ENCODE measurements at regions not wholly inside any gene's neighbourhood (a gene's known extent, or its start where the extent isn't known, plus 50 kb on each side); places are given as distances from the start of the nearest gene placed in this dataset.
"Not testable (repeated sequence)": the region's sequence is repeated elsewhere in the genome, so short reads cannot be mapped to it uniquely, and the experiment has no call there.

DNA sequence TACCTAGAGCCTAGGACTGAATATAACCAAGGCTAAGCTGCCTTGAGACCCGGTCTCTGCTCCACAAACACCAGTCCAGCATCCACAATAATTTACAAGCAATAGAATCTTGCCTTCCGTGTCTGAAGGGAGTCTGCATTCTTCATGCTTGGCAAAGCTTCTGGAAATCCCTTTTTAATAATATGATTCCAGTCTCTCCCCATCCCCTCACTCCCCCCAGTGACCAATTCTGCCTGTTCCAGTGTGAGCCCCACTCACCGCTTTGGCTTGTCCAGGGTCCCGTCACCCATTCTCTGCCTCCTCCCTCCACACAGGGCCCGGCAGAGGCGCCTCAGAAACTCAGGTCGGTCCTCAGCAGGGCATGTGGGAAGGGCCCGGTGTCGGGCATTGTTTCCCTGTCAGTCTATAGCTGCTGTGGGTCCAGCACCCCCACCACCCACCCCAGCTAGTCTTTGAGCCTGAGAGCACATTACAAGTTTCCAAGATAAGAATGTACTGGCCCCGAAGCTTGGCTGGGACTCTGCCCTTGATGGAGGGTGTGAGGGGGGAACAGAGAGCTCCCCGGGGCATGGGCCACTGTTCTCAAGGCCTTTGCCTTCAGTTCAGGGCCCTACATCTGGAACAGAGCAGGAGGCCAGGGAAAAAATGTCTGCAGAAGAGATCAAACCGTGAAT is 129.7 kb upstream of the MYCN start:
- no peak overlapping the region for H3K4me3 ChIP-seq (ENCODE audit: low read depth, low read length)
- no peak for DNase-seq (ENCODE audit: low read depth)

DNA sequence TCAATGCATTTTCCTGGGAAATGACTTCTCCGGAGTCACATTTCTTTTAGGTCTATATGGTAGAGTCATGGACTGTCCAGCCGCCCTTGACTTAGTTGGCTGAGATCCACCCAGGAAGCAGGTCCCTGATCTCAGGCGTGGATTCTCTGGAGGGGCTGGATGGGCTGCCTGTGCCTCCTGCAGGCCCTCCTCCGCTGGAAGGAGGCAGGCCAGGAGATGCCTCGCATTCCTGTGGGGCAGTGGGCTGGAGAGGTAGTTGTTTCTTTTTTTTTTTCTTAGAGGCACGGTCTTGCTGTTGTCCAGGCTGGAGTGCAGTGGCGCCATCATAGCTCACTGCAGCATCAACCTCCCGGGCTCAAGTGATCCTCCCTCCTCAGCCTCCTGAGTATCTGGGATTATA is 129.0 kb upstream of the MYCN start:
- no peak for DNase-seq (ENCODE audit: low read depth)
- no peak overlapping the region for H3K4me3 ChIP-seq (ENCODE audit: low read depth, low read length)

DNA sequence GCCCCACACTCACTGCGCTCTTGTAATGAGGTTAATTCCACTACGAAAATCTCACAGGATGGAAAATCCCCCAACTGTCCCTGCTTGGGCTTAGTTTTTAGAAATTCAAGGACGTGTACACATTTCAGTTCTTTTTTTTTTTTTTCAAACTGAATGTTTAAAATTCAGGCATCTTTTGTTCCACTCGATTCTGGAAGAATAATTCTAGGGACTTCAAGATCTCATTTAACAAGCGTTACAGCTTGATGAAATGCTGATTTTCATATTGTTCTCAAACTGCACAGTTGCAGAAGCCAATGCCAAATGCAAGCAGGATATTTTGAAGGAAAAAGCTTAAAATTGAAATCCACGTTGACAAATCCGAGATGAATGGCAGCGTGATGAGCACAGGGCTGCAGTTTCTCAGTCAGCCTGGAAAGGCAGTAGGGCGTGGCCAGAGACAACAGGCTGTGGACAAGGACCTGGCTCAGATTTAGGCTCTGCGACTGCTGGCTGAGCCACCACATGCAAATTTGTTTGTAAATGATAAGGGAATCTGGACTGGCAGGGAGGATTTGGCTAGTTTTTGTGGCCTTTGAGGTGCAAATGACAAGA is 128.1 kb upstream of the MYCN start:
- H3K4me3 ChIP-seq (ENCODE audit: low read depth, low read length), result no peak overlapping the region
- DNase-seq (ENCODE audit: low read depth), result no peak

DNA sequence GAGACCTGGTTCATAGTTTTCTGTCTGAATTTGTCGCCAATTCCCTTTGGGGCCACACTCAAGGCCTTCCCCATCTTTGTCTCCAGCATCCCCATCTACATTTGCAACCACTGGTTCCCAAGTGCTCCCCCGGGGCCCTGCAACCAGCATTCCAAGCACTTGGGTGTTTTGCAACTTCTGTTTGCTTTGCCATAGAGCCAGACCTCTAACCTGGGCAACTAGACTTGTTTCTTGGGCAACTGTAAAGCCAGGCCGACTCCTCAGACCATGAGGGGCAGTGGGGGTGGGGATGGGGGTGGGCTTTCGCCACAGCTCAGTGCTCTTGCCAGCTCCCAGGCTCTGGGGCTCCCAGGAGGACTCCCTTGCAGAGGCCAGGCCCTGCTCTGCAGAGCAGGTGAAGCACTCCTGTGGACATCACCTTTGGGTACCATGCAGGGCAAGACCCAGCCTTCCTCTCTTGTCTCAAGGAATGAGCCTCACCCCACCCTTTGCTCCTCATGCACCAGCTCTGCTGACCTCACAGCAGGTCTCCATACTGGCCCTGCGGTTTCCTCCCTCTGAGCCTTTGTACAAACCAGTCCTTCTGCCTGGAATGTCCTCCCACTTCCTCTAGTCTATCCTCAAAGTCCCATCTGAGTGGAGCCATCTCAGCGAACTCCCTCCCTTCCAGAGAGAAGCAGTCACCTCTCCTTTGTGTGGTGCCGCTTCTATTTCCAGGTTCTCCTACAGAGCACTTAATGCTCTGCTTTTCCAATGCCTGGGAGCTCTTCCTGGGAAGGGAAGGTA is 126.7 kb upstream of the MYCN start:
- H3K4me3 ChIP-seq (ENCODE audit: low read depth, low read length), result no peak overlapping the region
- DNase-seq (ENCODE audit: low read depth), result no peak

DNA sequence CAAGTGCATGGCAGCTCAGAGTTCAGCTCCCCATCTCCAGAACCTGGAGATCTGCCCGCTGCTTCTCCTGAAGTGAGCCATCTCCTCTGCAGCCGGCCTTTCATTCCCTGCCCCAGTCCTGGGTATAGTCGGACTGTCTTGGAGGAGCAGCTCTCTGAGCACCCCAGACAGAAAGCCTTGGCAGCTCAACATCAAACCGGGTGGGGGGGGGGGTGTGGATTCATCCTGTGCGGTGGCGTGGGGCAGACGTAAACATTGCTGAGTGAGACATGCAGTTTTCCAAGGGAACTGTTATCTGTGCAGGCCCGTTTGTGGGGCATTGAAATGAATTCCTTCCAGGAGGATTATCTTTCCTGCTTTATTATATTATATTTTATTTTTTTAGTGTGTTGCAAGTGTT is 125.9 kb upstream of the MYCN start:
- no peak for DNase-seq (ENCODE audit: low read depth)
- no peak overlapping the region for H3K4me3 ChIP-seq (ENCODE audit: low read depth, low read length)

DNA sequence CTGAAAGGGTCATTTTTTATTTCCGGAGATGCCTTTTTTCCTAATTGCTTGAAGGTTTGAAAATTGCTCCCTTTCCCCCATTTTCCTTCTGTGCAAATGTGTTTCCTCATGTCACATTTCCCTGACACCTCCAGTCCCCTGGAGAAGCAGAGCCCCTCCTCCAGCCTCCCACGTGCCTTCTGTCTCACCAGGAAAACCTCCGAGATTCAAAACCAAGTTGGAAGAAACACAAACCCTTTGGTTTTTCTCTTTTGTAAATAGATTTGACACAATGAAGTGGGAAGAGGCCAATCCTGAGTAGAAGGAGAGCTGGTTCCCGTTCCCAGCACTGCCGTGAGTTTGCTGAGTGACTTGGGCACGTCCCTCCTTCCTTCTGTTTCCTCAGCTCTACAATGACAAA is 125.4 kb upstream of the MYCN start:
- DNase-seq (ENCODE audit: low read depth), result no peak
- H3K4me3 ChIP-seq (ENCODE audit: low read depth, low read length), result no peak overlapping the region

DNA sequence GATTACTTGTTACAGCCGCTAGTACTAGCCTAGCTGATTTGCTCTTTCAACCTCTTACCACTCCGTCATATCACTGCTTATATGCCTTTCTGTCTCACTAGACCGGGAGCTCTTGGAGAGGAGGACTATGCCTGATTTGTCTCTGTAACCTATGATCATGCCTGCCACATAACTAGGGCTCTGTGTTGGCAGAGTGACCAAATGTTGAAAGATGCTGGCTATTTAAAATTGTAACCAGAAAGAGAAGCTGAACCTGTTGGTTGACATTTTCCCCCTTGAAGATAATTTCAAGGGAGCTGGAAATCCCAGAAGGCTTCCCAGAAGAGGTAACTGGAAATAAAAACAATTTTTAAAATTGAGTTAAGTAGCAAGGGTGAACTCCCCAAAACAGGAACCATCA is 124.1 kb upstream of the MYCN start:
- no peak for DNase-seq (ENCODE audit: low read depth)
- H3K4me3 ChIP-seq (ENCODE audit: low read depth, low read length), result no peak overlapping the region

DNA sequence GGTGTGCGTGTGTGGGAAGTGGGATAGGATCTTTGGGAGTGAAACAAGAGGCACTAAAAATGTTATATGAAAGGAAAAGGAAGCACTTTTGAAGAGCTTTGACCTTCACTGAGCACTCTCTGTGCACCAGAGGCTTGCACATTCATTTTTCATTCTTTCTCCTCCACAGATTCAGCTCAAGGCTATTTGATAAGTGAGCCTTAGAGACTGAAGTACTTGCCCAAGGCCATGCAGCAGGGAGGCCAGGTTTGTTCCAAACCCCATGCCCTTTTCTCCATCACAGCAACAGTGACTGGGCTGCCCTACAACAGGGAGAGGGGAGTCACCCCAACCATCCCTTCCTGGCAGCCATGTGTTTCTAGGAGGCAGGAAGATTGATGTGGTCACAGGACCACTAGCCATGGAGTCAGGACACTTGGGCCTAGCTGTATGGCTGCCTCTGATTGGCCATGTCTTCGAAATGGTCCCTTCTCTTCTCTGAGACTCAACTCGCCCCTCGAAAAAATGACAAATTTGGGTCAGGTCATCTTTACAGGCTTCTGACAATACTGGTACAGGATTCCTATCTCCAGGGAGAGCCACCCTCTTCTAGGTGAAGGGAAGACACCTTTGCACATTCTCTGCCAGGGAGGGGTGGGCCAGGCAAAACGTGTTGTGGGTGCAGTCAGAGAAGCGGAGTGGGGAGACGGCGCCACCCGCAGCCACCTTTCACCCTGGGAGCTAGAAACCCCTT is 123.5 kb upstream of the MYCN start:
- no peak overlapping the region for H3K4me3 ChIP-seq (ENCODE audit: low read depth, low read length)
- DNase-seq (ENCODE audit: low read depth), result no peak

DNA sequence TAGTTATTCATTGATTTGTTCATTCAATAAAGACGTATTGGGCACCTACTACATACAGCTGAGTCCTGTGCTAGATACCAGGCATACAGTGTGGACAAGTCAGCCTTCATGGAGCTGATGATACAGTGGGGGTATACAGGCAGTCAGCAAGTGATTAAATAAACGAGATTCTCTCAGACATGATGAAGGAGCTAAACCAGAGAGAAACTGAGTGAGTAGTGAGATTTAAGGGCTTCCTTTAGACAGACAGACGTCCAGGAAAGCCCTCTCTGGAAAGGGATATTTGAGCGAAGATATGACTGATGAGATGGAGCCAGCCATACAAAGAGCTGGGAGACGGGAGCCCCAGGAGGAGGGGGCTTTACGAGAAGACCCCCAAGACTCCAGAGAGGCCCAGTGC is 122.6 kb upstream of the MYCN start:
- DNase-seq (ENCODE audit: low read depth), result no peak
- H3K4me3 ChIP-seq (ENCODE audit: low read depth, low read length), result no peak overlapping the region

DNA sequence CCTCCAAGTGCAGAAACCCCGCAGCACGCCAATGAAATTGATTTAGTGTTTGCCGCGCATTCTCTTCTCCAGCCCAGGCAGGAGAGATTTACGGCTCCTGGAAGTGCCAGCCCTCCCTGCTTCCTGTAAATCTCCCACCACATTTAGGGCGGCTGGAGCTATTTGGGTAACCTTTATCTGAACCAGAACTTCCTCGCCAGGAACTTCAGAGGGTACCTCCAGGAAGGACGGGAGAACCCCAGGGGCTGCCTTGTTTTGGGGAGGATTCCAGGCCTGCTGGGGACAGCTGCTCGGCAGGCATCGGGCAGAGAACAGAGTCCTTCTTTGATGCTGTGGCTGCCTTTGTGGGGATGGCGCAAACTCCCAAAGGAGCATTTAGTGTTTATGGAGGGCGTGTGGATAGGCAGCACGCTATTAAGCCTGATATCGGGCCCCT is 122.0 kb upstream of the MYCN start:
- H3K4me3 ChIP-seq (ENCODE audit: low read depth, low read length), result no peak overlapping the region

DNA sequence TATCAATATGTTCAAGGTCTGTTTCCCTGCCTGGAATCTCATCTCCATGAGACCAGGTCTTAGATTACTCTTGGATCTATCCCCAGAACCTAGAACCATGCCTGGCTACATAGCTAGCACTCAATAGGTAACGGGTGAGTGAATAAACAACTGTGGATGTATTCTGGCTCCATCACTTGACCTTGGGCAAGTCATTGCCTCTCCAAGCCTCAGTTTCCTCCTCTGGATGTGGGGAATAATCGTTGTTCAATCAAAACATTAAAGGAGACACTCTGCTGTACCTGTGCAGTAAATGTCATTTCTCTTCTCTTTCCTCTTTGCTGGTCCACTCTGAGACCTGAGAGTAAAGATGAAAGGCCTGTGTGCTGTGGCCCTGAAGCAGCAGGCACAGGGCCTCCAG is 121.5 kb upstream of the MYCN start:
- H3K4me3 ChIP-seq (ENCODE audit: low read depth, low read length), result no peak overlapping the region
- no peak for DNase-seq (ENCODE audit: low read depth)

More for the DNA sequence above, 122.0 kb upstream of the MYCN start:
- DNase-seq (ENCODE audit: low read depth), result no peak

DNA sequence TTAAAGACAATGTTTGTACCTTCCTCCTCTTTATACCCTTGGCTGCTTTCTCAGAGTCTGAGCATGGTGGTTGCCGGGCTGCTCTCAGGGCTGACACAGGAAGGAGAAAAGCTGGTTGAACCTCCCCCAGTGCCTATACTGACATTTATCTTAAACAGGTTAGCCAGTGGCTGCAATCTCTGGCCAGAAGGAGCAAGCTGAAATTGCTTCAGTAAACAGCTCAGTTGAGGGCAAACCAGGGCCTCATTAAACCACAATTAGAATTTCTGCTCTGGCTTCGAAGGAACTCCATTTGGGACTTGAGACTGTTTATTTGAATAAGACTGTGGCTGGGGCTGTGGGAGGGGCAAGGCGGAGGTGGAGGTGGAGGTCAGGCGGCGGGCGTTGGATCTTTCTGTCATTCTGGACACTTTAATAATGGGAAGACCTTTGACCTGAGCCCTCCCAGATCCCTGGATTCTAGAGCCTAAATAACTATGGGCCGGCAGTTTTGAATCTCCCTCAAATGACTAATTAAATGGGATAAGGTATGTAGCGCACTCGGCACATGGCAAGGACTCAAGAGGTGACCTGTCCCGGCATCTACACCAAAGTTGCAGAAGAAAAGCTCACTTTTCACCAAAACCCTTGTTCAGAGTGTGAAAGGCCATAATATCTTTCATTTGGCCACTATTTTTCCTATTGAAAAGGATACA is 120.6 kb upstream of the MYCN start:
- no peak for DNase-seq (ENCODE audit: low read depth)
- no peak overlapping the region for H3K4me3 ChIP-seq (ENCODE audit: low read depth, low read length)

DNA sequence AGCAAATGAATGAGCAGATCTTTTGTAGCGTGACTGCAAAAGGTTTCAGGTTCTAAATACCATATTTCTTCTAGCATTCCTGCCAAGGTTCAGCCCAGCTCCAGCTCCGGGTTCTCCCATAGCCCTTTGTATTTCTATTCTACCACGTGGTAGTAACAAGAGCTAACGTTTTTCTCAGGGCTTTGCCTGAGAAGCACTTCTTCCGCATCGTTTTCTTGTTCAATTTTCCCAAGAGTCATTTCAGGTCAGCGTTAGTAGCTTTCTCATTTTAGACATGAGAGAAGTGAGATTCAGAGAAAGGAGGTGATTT is 120.1 kb upstream of the MYCN start:
- DNase-seq (ENCODE audit: low read depth), result no peak
- no peak overlapping the region for H3K4me3 ChIP-seq (ENCODE audit: low read depth, low read length)

DNA sequence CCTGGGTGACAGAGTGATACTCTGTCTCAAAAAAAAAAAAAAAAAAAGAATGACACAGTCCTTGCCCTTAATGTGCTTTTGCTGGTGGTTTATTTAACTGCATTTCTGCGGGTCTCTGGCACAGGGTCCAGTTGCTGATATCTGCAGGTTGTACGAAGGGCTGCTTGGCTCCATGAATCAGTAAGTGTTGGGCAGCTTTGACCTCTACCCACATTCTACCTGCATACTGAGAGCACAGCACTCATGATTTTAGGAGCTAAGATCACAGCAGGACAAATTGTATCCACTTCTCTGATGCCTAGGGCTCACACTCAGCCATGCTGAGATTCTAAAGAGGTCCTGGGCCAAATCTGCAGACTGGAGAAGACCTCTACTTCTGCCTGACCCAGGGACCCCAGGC is 119.4 kb upstream of the MYCN start:
- no peak overlapping the region for H3K4me3 ChIP-seq (ENCODE audit: low read depth, low read length)
- no peak for DNase-seq (ENCODE audit: low read depth)

DNA sequence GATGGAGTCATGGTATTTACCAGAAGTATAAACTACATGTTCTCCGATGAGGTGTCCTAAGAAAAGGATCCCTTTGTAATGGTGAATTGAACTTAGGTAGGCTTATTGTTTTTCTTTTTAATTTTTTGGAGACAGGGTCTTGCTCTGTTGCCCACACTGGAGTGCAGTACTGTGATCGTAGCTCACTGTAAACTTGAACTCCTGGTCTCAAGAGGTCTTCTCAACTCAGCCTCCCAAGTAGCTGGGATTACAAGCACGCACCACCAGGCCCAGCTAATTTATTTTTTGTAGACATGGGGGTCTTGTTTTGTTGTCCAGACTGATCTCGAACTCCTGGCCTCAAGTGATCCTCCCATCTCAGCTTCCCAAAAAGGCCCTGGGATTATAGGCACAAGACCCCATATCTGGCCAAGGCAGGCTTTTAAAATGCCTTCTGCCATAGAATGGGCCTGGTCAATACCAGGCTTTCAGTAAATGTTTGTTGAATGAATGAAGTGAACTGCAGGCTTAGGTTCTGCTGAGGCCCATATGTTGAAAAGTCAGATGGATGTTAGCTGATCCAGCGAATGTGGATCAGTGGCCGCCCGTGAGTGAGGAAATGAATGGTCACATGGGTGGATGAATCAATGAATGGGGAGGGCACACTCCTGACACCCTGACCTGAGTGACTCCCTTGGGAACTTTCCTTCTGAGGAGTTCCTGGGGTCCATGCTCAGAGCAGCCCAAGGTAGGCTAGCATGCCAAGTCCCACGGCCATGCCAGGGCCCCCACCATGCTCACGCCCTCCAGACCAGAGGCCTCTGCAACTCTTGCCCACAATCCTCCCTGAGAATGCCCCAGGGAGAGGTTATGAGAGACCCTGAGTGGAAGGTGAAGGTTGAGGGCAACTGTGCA is 118.0 kb upstream of the MYCN start:
- no peak for DNase-seq (ENCODE audit: low read depth)
- H3K4me3 ChIP-seq (ENCODE audit: low read depth, low read length), result no peak overlapping the region

DNA sequence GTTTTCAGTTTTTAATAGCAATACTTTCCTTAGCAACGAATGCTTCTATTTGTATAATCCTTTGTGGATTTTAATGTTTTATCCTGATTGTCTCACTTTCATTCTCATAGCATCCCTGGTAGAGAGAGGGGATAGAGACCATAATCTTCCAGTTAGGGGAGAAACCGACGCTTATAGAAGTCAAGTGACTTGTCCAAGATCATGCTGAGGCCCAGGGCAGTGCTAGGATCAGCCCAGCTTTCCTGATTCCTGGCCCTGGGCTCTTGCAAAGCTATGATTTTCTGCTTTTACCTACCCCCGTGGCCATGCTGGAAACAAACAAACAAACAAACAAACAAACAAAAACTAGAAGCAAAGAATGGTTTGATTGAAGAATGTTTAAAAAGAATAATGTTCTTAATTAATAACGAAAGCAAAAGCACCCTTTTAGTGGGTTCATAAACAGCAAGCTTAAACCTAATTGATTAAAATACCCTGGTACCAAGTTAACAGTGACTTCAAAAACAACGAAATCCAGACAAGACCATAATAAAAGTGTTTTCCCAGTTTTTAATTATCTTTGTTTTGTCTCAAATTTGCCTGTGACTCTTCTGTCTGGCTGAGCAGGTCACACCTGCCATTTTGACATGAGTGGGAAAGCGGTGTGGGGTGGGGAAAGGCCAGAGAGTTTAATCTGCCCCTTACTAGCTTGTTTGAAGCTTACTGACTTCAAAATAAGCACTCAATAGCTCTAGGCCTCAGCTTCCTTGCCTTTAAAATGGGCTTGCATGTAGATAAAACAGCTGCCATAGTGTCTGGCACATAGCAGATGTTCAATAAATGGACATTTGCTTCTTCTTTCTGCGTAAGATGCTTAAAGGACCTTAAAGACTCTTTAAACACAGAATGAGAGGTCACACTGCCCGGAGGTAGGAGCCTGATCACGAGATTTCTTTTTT is 116.6 kb upstream of the MYCN start:
- H3K4me3 ChIP-seq (ENCODE audit: low read depth, low read length), result no peak overlapping the region

DNA sequence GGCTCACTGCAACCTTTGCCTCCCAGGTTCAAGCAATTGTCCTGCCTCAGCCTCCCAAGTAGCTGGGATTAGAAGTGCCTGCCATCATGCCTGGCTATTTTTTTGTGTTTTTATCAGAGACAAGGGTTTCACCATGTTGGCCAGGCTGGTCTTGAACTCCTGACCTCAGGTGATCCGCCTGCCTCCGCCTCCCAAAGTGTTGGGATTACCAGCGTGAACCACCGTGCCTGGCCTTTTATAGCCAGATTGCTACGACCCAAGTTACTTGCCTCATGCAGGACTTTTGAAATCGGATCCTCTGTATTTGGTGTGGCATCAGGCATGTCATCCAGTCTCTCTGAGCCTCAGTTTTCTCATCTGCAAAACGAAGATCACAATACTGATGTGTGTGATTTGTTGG is 115.9 kb upstream of the MYCN start:
- not testable (repeated sequence) for DNase-seq (ENCODE audit: low read depth); H3K4me3 ChIP-seq (ENCODE audit: low read depth, low read length)

More for the DNA sequence above, 116.6 kb upstream of the MYCN start:
- no peak for DNase-seq (ENCODE audit: low read depth)

All from skeletal muscle cell (primary cell).